ENCODE measurements at regions not wholly inside any gene's neighbourhood (a gene's known extent, or its start where the extent isn't known, plus 50 kb on each side); places are given as distances from the start of the nearest gene placed in this dataset.

DNA sequence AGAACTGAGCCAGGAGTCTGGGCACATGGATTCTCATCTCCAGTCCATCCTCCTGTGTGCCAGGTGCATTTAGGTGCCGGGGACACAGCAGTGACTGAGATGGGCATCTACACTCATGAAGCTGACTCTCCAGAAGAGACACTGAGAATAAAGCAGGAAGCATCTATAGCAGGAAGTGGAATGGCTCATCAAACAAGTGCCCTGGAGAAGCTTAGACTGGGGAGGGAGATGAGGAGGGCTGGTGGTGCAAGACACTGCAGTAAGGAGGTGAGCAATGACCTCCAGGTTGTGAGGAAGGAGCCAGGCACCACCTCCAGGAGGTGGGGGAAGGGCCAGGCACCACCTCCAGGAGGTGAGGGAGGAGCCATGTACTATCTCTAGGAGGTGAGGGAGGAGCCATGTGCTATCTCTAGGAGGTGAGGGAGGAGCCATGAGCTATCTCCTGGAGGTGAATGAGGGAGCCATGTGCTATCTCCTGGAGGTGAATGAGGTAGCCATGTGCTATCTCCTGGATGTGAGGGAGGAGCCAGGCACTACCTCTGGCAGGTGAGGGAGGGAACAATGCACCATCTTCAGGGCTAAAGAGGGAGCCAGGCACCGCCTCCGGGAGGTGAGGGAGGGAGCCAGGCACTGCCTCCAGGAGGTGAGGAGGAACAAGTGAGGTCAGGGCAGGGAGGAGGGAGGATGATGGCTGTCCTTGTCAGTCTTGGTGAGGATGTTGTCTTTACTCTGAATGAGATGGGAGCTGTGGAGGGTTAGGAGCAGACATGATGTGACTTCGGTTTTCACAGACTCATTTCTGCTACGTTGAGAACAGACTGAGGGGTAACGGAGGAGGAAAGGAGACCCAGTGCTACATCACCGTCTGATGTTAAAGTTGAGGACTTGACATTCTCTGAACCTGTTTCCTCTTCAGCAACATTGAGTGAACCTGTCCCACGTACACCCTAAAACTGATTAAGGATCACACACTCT is 961.9 kb upstream of the TMEM132C start:
- Histone ChIP-seq H3K4me3 (replicated peaks; ENCODE audit: low read depth, low read length) (no peak overlapping the region), H3K27me3 (replicated peaks; ENCODE audit: control insufficient read depth, insufficient read depth, low read length) (no peaks in the 10 kb centered on the region), H3K36me3 (ENCODE audit: control insufficient read depth, insufficient read depth, low read length) (no peaks in the 10 kb centered on the region)
- no peak for DNase-seq (ENCODE audit: extremely low read depth, insufficient read length)
- no peak for TF ChIP-seq CTCF (IDR thresholded peaks at IDR 0.05; ENCODE audit: insufficient read depth, low read length, poor library complexity, severe bottlenecking)

GRCh38 chr12:127306604-127307215 is 960.3 kb upstream of the TMEM132C start:
- no peak for DNase-seq (ENCODE audit: extremely low read depth, insufficient read length)
- Histone ChIP-seq H3K36me3 (ENCODE audit: control insufficient read depth, insufficient read depth, low read length) (no peaks in the 10 kb centered on the region), H3K27me3 (replicated peaks; ENCODE audit: control insufficient read depth, insufficient read depth, low read length) (no peaks in the 10 kb centered on the region), H3K4me3 (replicated peaks; ENCODE audit: low read depth, low read length) (no peak overlapping the region)
- TF ChIP-seq CTCF (IDR thresholded peaks at IDR 0.05; ENCODE audit: insufficient read depth, low read length, poor library complexity, severe bottlenecking), result no peak

DNA sequence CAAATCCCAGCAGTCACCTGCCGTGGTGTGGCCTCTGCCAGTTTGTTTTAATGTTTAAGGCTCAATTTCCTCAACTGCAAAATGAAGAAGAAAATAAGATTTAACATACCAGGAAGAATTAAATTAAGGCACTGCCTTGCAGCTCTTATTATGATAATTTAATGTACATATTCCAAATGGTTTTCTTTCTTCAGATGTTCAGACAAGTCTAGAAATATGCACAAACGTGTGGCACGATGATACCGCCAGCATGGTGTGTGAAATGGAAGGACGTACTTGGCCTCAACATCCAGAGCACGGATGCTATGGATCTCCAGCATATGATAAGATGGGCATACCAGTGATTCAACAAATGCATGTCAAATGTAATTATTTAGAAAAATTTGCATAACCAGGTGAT is 959.4 kb upstream of the TMEM132C start:
- TF ChIP-seq CTCF (IDR thresholded peaks at IDR 0.05; ENCODE audit: insufficient read depth, low read length, poor library complexity, severe bottlenecking), result no peak
- Histone ChIP-seq H3K27me3 (replicated peaks; ENCODE audit: control insufficient read depth, insufficient read depth, low read length) (no peaks in the 10 kb centered on the region), H3K36me3 (ENCODE audit: control insufficient read depth, insufficient read depth, low read length) (no peaks in the 10 kb centered on the region), H3K4me3 (replicated peaks; ENCODE audit: low read depth, low read length) (no peak overlapping the region)
- no peak for DNase-seq (ENCODE audit: extremely low read depth, insufficient read length)

DNA sequence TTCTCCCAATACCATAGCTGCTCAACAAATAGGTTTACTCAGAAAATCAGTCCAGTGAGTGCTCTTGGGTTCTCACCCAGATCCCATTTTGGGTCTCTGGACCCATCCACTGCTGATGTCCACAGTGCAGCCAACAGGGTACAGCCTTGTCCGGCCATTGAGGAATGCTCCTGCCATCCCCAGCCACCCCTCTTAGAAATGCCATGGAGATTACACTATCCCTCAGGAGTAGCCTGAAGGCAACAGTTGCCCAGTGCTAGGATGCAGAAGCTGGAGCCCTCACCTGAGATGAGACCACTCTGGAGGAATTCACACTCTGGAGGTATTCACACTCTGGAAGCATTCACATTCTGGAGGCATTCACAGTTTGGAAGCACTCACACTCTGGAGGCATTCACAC is 958.8 kb upstream of the TMEM132C start:
- Histone ChIP-seq H3K27me3 (replicated peaks; ENCODE audit: control insufficient read depth, insufficient read depth, low read length) (no peaks in the 10 kb centered on the region), H3K36me3 (ENCODE audit: control insufficient read depth, insufficient read depth, low read length) (no peaks in the 10 kb centered on the region), H3K4me3 (replicated peaks; ENCODE audit: low read depth, low read length) (no peak overlapping the region)
- no peak for DNase-seq (ENCODE audit: extremely low read depth, insufficient read length)
- no peak for TF ChIP-seq CTCF (IDR thresholded peaks at IDR 0.05; ENCODE audit: insufficient read depth, low read length, poor library complexity, severe bottlenecking)

- Histone ChIP-seq H3K4me3 (replicated peaks; ENCODE audit: low read depth, low read length) (no peak overlapping the region), H3K36me3 (ENCODE audit: control insufficient read depth, insufficient read depth, low read length) (no peaks in the 10 kb centered on the region), H3K27me3 (replicated peaks; ENCODE audit: control insufficient read depth, insufficient read depth, low read length) (no peaks in the 10 kb centered on the region)
- no peak for TF ChIP-seq CTCF (IDR thresholded peaks at IDR 0.05; ENCODE audit: insufficient read depth, low read length, poor library complexity, severe bottlenecking)
- DNase-seq (ENCODE audit: extremely low read depth, insufficient read length), result no peak
Observed at GRCh38 chr12:127310548-127310947, 956.4 kb upstream of the TMEM132C start.

Measured in GM06990 (cell line).